ENCODE measurements at regions not wholly inside any gene's neighbourhood (a gene's known extent, or its start where the extent isn't known, plus 50 kb on each side); places are given as distances from the start of the nearest gene placed in this dataset.

DNA sequence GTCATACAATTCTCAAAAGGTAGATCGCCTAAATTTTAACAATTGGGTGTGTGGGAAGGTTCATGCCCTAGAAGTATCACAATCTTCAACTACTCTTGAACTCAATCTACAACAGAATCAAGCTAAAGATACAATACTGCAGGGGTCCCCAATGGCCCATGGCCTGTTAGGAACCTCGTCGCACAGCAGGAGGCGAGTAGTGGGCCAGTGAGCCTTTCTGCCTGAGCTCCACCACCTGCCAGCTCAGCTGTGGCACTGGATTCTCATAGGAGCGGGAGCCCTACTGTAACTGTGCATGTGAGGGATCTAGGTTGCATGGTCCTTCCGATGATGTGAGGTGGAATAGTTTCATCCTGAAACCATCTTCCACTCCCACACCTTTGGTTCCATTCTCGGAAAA lies 230.6 kb downstream of the KLF12 start:
- DNase-seq (ENCODE audit: low read depth in 2 of 3, low spot score in 2 of 3) = no peak

DNA sequence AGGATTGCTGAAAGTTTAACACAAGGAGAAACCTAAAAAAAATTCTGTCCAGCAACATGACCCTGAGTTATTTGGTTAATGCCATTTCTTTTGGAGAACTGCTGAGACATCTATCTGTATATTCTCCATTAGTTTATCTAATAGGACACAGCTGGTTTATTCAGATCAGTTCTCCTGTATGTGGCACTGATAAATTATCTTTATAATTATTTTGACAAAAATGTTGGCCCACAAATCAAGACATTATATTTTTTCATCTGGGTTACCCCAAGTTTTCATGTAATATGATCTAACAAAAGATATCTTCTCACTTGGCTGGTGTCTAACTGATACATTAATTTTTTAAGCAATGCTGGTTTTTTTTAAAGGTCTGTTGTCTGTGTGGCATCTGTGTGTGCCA lies 231.4 kb downstream of the KLF12 start:
- DNase-seq (ENCODE audit: low read depth in 2 of 3, low spot score in 2 of 3) = no peak

DNA sequence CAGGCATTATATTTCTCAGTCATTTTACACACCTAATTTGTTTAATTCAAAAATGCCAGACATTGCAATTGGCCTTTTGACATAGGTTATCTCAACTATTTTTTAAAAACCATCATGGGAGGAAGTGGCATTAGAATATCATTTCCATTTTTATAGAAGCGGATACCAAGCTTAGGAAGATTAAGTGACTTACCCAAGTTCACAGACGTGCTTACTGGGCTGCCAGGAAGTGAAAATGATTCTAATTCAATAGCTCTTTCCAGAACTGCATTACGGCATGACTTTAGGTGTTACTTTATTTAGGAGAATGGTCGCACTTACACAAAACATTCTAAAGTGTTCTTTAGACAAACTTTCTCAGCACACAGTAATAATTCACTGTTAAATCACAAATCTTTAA lies 231.9 kb downstream of the KLF12 start:
- DNase-seq (ENCODE audit: low read depth in 2 of 3, low spot score in 2 of 3) = no peak

DNA sequence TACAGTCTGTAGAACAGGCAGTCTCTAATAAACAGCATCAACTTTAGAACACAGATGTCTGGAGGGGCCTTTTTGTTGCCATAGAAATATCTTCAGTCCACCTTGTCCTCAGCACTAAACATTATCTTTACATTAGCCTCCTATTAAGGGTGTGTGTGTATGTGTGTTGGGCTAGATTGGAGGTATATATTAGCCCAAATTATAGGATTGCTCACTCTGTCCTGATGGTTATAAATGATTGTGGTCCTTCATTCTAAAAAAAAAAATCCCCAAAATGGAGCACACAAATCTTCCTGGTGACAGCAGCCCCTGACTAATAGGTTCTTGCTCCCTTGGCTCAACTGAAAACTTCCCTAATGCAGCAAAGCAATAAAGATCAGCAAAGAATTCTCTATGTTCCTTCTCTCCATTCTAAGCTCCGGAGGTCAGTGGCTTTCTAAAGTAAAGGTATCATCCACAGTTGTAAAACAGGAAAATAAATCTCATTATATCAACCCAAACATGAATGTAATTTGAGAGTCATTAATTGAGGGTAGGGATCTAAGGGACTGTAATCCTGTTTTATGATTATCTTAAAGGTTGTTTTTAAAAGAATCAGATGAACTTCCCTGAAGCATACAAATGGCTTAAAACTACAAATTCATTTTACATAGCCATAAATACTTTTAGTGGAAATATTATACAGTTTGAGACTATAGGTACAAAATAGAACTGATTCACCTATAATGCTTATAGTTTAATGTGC lies 232.7 kb downstream of the KLF12 start:
- no peak for DNase-seq (ENCODE audit: low read depth in 2 of 3, low spot score in 2 of 3)

DNA sequence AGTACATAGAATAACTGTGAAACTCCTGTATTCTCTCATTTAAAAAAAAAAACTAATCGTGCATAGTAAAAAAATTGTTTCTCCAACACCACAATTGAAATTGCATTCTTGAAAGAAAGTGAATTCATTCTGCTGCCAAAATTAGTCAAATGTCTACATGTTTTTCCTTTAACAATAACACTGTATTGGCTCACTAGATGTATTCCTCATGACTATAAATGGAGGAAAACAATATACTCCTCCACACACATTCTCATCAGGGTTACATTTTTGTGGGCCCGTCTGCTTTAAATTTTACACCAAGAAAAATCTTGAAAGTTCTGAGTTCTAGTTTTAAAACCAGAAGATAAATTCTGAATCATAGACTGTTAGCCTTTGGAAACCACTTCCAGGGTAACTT lies 233.6 kb downstream of the KLF12 start:
- no peak for DNase-seq (ENCODE audit: low read depth in 2 of 3, low spot score in 2 of 3)

DNA sequence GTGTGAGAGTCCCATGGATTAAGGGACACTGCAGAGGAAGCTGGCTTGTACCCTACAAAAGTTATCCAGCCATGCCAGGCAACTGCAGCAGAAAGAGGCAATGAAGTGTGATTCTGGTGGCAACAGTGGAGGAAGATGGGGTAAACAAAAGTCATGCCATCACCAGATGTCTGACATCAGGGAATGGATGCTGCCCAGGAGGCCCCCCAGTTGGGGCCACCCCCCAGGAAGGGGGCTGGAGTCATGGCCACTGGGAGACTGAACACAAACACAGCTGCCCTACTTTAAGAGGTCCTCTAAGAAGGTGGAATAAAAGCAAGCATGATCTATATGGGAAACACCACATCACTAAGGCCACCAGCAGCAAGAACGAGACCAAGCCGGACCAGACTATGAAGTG lies 235.3 kb downstream of the KLF12 start:
- no peak for DNase-seq (ENCODE audit: low read depth in 2 of 3, low spot score in 2 of 3)

DNA sequence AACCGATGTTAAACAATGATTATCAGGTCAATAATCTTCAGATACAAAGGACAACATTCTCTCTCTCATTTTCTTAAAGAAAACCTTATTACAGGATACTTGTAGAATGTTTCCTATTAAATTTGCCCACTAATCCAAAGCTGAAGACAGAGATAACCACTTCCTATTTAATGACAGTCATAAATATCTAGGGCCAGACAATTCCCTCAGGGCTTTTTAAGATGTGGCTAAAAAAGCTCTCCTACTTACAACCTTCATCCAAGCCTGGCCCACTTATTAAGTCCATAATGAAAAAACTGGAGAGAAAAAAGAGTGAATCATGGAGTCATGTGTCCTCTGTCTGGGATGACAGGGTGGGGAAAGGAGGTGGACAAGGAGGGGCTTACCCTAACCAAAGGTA lies 235.9 kb downstream of the KLF12 start:
- DNase-seq (ENCODE audit: low read depth in 2 of 3, low spot score in 2 of 3) = no peak

DNA sequence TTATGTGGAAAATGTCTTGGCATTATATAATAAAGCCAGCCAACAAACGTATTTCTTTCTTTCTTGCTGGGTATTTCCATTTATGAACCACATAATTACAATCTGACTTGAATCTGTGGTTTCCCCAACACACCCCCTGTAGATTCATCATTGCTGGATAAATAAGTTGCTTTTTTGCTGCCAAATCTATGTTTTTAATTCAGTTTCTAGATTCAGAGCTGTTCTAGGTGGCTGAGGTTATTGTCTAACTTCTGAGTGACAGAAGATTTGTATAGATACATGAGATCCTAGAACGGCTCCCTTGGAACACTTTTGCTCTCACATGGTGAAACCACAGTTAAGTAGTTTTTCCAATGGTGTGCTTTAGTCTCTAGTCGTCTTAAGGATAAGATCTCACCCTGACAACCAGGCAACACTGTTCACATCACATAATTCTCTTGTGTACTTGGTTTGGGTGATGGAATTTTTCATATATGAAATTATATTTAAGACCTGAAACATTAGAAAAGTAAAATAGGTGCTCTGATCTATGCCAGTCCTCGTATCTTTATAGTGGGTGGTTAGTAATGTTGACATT lies 239.1 kb downstream of the KLF12 start:
- DNase-seq (ENCODE audit: low read depth in 2 of 3, low spot score in 2 of 3) = no peak

DNA sequence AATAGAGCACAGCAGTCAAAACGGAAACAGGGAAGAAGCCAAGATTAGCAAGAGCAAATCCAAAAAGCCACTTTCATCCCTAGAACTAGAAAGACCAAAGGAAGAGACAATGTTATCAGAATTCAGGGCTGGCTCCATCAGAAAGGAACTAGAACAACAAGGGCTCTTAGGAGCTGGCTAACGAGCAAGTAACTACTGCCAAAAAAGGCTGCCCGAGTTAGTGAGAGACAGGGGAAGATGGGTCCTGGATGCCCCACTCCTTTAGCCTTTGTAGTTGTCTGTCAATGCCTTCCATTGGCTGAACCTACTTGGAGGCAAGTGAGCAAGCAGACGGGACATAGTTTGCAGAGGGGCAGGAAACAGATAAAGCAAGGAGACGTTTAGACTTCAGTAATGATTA lies 240.4 kb downstream of the KLF12 start:
- DNase-seq (ENCODE audit: low read depth in 2 of 3, low spot score in 2 of 3) = no peak

DNA sequence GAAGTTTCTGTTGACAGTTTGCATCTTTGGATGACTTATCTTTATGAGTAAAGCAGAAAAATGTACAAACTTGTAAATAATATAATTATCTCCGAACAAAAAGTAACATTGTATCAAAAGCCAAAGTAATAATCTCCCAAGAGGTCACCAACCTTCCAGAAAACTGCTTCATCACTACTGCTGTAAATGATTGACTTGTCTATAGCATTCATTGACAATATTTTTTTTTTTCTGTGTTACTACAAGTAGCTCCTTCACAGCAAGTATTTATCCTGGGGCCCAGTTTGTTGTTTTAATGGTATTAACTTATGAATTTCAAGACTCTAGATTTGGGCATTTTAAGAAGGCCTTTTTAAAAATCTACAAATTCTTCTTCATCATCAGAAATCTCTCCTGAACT lies 242.4 kb downstream of the KLF12 start:
- no peak for DNase-seq (ENCODE audit: low read depth in 2 of 3, low spot score in 2 of 3)

DNA sequence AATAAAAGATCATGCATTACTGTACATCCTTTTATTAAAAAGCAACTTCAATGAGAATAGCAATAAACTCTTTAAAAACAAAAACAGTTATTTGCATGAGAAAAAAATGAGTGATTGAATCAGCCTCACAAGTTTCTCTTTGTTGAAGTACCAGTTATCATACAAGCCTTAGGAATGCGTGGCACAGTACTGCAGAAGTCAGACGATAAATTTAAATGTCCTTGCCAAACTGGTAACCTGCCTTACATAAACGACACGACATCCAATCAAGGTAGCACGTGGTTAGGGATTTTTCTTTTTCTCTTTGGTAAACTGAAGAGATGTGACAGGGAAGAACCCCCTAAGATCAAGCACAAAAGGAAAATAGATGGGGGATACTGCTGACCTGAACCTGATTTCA lies 251.0 kb downstream of the KLF12 start:
- DNase-seq (ENCODE audit: low read depth in 2 of 3, low spot score in 2 of 3) = no peak

DNA sequence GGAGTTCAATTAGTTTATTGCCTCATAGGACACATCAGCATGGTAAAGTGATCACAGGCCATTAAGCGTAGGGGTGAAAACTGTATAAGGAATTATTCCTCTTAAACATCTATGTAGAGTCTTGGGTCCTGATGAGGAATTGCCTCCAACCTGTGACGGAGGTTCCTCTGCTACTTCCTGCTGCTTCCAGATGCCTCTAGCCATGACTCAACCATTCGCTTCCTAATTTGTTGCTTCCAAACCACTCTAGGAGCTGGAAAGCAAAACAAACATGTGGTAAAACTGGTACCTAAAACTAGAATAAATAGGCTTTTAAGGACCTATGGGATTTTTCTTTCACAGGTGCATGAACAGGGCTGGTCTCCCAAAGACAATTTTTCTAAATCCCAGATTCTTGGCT lies 253.8 kb downstream of the KLF12 start:
- DNase-seq (ENCODE audit: low read depth in 2 of 3, low spot score in 2 of 3) = no peak

DNA sequence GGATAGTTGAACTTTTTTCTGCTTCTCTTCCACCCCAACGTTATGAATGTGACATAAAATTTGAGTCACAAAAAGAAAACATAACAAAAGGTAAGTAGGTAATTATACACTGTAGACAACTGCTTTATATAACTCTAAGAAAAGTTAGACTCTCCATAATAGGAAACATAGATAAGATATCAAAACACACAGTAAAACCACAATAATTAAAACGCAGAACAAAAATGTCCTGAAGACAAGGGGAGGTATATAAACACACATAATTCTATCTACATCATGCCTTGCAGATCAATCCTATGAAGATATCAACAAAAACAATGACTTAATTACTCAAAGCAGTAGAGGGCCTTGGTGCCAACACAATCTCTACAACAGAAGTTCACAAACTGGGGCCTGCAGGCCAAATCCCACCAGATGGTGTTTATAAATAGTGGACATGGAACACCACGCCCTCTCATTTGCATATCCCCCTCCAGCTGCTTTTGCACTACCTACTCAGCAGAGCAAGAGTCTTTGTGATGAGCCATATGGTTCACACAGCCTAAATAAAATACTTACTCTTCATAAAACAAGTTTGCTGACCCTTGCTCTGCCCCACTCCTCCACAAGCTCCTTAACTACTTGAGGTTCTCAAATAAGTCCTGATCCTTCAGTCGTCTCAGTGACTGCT lies 254.7 kb downstream of the KLF12 start:
- no peak for DNase-seq (ENCODE audit: low read depth in 2 of 3, low spot score in 2 of 3)

DNA sequence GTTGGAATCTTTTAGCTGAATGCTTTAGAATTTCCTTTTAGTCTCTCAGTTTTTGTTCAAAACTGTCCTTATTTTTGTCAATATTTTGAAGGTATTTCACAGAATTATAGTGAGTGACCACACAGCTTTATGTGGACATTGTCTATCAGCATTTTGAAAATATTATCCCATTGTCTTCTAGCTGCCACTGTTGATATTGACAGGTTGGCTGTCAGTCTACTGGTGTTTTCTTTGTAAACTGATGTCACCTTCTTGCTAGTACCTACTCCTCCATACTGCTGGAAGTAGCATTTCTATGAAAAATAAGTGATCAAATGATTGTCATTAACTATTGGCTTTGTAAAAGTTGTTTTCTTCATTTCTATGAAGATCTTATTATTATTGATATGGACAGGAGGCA lies 256.8 kb downstream of the KLF12 start:
- DNase-seq (ENCODE audit: low read depth in 2 of 3, low spot score in 2 of 3) = no peak

DNA sequence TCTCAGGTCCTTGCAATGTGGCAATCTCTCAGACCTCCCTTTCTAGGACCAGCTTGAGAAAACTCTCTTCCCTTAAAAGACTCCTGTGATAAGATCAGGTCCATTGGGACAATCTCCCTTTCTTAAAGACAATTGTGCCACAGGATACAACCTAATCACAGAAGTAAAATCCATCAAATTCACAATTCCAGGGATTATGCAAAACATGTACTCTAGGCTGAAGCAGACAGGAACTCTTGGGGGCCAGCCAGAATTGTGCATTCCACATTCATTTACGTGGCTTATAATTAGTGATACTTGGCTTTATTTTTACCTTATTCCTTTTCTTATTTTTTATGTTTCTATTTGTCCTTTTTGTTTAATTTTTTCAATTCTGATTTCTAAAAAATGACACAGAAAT lies 257.9 kb downstream of the KLF12 start:
- no peak for DNase-seq (ENCODE audit: low read depth in 2 of 3, low spot score in 2 of 3)

DNA sequence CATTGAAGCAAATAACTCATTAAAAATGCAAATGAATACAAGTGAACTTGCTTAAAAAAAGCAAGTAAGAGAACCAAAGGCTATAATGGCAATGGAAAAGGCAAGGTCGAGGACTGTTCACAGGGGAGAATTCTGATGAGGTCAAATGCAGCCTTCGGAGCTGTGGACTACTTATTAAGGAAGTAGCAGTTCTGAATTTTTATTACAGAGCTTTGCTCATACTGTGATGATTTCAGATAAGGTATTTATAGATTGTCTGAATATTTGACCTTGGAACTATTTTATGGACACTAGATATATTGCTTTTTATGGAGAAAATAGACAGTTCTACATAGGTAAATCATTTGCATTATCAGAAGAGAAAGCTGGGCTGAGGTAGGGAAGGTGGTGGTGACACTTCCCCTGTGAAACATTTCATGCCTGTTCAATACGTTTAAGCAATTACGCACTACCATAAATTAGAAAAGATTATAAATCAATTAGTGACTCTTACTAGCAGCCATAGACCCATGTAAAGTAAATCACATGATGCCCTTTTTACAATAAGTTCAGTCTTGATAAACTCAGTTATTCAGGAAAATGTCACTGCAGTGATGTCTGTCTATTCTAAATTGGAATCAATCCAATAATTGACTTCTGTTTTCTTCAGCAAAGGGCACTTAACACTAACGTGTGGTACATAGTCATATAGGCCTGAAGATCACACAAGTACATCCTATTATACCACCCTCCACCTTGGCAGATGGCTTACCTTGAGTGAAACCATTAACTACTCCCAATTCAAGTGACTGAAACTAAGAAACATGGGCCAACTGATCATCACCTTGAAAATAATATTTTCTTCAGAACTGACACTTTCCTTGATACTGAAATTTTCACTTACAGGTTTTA lies 260.0 kb downstream of the KLF12 start:
- DNase-seq (ENCODE audit: low read depth in 2 of 3, low spot score in 2 of 3) = peak in 1 of 3 donors; percentile 38

DNA sequence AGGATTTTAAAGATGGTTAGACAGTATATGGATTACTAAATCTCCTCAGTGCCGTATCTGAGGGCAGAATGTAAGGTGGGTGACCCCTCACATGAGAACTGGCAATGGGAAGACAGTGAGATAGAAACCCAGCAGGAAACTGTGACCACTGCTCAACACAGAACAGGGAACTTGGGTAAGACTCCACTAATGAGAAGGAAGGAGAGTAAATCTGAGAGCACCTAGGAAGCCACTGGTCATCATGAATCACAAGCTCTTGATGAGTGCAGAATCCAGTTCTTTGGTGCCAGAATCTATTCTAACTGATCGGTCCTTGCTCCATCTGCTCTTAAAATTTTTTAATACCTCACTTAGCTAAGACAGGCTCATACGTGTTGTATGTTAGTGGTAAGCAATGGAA lies 261.8 kb downstream of the KLF12 start:
- DNase-seq (ENCODE audit: low read depth in 2 of 3, low spot score in 2 of 3) = no peak

DNA sequence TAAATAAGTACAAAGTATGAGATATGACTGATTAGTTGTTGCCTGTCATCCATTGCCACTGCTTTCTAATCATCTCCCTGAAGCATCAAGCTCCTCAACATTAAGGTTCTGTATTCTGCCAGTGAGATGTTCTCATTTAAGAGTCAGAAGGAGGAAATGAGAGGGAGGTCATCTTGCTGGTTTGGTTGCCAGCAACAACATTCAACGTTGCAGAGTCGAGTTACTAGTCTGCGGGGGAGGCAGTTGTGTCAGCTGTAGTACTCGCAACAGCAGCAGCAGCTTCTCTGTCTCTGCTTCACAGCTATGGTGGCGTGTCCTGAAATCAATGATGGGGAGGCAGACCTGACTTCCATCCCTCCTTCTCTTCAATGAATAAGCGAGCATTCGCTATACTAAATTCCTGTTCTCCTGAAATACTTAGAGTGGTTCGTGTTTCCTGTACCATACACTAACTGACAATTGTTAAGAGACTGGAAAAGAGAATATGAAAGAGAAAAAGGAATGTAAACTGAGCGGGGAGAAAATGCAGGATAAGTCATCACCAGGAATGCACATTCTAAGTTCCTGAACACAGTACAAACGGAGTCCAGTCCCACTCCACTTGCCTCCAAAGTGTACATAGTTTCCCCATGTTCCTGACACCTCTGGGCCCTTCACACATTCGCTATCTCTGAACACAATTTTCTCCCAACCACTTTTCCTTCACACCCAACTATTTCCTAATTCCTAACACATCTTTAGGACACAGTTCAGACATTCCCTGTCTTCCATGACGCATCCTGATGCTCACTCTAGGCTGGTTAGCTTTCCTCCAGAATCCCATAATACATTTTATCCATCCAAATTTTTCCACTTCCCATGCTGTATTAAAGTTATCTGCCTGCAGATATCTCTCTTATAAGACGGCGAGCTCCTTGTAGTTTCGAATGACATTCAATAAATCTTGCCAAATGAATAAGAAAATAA lies 263.0 kb downstream of the KLF12 start:
- no peak for DNase-seq (ENCODE audit: low read depth in 2 of 3, low spot score in 2 of 3)

DNA sequence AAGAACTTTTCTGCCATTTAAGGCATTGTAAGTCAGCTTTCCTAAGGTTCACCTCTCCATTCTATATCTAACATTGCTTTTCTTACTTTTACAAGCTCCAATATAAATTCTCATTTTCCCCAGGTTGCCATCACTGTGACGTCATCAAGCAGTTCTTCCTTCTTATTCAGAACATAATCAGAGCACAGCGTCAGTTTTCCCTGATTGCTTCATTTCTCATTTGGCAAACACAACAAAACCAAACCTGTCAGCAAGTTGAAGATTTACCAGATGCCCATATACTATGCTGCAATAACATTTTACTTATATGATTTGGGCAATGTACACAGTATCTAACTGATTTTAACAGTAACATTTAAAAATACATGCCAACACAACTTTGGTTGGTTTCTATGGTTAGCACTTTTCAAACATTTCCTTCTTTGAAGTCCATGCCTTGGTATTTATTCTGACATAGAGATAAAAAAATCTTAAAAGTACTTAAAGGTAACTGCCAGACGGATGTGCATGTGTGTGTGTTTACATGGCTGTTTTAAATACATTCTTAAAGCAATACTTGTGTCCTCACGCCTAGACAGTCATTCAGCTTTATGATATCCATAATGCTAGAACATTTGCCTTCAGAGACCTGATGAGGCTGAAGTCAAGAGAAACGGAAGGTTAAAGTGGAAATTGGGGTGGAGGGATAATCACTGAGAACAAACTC lies 264.0 kb downstream of the KLF12 start:
- DNase-seq (ENCODE audit: low read depth in 2 of 3, low spot score in 2 of 3) = no peak

DNA sequence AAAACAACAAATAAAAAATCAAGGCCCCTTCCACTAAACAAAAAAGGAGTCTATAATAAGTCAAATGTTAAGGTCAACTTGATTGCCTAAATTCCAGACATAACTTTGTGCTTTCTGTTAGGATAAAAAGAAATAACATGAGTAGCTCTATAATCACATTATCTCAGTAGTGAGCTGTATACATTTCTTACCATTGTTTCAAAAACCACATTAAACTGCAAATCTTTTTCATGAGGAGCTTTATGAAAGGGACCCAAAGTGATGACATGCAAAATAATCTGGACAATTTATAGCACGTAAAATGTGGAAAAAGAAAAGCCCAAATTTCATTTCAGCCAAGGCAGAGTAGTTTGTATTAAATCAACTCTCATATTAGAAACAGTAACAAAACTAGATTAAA lies 269.2 kb downstream of the KLF12 start:
- DNase-seq (ENCODE audit: low read depth in 2 of 3, low spot score in 2 of 3) = no peak
